Brain microvascular endothelial cell (primary cell): ENCODE measurements at regions not wholly inside any gene's neighbourhood (a gene's known extent, or its start where the extent isn't known, plus 50 kb on each side); places are given as distances from the start of the nearest gene placed in this dataset.
A peak's percentile ranks its signal among the peaks of the same experiment; 100 is the strongest.
"Not testable (repeated sequence)": the region's sequence is repeated elsewhere in the genome, so short reads cannot be mapped to it uniquely, and the experiment has no call there.

Experiments used
- DNase-seq: peaks from one replicate; pipeline ENCODE4 v3.0.0-alpha.2; 2020
- H3K27ac ChIP-seq: fragments of 250-450 bp; sonication (Bioruptor Pico); 2 replicates; pipeline ENCODE4 v1.5.1; 2020; ENCODE audit warnings: mild to moderate bottlenecking, moderate library complexity
- H3K27me3 ChIP-seq: fragments of 250-450 bp; sonication (Bioruptor Pico); replicated peaks from 2 replicates; pipeline ENCODE4 v1.5.1; 2020; ENCODE audit warnings: mild to moderate bottlenecking
- H3K36me3 ChIP-seq: fragments of 250-450 bp; sonication (Bioruptor Pico); replicated peaks from 2 replicates; pipeline ENCODE4 v1.5.1; 2020; ENCODE audit warnings: mild to moderate bottlenecking
- H3K4me3 ChIP-seq: 2 replicates; pipeline ENCODE4 v1.5.1; 2011; ENCODE audit warnings: low read depth, mild to moderate bottlenecking, control low read depth, low read length, moderate library complexity
- in situ Hi-C: cut with HindIII; loops from 2 replicates; pipeline ENCODE4 v1.10.0; 2017; ENCODE audit warnings: low sequenced_read_pairs, low pct_ligation_motif_present
- TF ChIP-seq, protein P1 (sequence below): IDR thresholded peaks from 2 replicates; pipeline ENCODE4 v1.5.1; 2011; ENCODE audit warnings: low read depth, mild to moderate bottlenecking, moderate library complexity, low read length, control low read depth, inconsistent platforms; ENCODE audit errors: missing control alignments

DNA sequence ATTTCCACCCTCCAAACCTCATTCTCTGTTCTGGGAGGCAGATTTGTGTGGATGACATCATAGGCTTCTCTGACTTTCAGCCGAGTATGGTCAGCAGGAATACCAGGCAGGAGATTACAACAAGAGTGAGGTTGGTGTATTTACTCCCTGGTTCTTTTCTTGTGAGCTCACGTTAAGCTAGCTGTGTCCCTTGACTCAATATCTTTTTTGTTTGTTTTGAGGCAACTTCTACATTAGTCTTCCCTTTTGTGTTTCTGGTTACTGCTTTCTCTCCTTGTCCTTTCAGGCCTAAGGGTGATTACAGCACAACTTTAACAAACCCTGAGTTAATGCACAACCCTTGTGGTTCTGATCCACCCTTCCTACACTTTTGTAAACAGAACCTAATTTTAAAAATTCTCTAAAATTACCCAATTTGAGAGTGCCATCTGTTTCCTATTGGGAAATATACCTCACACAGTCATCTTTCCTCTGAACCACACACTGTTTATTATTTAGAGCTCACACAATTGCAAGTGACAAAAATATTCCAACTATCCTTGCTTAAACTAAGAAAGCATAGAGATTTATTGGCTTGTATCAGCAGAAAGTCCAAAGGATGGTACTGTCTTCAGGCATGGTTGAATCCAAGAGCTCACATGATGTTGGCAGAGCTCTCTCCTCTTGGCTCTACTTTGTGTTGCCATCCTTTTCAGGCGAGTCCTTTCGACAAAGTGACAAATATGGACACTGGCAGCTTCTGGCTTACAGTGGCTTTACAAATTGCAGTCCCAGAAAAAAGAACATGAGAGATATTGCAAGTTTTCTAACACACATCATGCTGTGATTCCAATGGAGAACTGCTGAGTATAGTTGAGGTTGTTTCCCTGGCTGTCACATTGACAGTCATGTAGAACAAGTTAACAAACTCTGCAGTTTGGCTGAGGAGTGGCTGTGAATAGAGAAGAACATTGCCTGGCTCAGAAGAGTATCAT lies 150.5 kb upstream of the DDIT4L start:
- TF ChIP-seq, protein P1, sequence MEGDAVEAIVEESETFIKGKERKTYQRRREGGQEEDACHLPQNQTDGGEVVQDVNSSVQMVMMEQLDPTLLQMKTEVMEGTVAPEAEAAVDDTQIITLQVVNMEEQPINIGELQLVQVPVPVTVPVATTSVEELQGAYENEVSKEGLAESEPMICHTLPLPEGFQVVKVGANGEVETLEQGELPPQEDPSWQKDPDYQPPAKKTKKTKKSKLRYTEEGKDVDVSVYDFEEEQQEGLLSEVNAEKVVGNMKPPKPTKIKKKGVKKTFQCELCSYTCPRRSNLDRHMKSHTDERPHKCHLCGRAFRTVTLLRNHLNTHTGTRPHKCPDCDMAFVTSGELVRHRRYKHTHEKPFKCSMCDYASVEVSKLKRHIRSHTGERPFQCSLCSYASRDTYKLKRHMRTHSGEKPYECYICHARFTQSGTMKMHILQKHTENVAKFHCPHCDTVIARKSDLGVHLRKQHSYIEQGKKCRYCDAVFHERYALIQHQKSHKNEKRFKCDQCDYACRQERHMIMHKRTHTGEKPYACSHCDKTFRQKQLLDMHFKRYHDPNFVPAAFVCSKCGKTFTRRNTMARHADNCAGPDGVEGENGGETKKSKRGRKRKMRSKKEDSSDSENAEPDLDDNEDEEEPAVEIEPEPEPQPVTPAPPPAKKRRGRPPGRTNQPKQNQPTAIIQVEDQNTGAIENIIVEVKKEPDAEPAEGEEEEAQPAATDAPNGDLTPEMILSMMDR, result no peak
- Histone ChIP-seq H3K4me3 (no peak overlapping the region), H3K27ac (no peak overlapping the region), H3K36me3 (no peaks in the 10 kb centered on the region), H3K27me3 (no peaks in the 10 kb centered on the region)
- DNase-seq, result peak; percentile 31
- in situ Hi-C loops, result no loop called here

DNA sequence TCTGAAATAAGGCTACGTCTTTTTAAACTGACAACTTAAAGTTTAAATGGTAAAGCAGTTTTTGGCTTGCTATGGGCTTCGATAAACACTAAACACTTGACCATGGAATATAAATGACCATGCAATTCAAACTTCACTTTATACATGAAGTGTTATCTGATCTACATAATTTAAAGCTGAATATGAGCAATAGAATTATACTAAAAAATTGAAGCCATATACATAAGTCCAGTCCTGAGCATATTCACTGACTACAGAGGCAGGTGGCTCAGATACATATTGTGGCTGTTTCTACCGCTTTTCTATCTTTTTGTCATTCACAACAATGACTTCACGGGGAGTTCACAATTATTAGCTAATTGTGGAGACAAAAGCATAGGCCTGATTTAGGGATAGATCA lies 149.6 kb upstream of the DDIT4L start:
- Histone ChIP-seq H3K27me3 (no peaks in the 10 kb centered on the region), H3K4me3 (no peak overlapping the region), H3K27ac (no peak overlapping the region), H3K36me3 (no peaks in the 10 kb centered on the region)
- DNase-seq, result no peak
- in situ Hi-C loops, result no loop called here
- TF ChIP-seq, protein P1, result no peak

DNA sequence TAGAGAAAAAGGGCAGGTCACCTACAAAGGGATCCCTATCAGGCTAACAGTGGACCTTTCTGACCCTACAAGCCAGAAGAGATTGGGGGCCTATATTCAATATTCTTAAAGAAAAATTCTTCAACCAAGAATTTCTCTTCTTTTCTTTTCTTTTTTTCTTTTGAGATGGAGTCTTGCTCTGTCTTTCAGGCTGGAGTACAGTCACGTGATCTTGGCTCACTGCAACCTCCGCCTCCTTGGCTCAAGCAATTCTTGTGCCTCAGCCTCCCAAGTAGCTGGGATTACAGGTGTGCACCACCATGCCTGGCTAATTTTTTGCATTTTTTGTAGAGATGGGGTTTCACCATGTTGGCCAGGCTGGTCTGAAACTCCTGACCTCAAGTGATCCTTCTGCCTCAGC lies 143.2 kb upstream of the DDIT4L start:
- DNase-seq, H3K4me3 ChIP-seq, H3K27me3 ChIP-seq, H3K27ac ChIP-seq, H3K36me3 ChIP-seq, in situ Hi-C loops: not testable (repeated sequence)

DNA sequence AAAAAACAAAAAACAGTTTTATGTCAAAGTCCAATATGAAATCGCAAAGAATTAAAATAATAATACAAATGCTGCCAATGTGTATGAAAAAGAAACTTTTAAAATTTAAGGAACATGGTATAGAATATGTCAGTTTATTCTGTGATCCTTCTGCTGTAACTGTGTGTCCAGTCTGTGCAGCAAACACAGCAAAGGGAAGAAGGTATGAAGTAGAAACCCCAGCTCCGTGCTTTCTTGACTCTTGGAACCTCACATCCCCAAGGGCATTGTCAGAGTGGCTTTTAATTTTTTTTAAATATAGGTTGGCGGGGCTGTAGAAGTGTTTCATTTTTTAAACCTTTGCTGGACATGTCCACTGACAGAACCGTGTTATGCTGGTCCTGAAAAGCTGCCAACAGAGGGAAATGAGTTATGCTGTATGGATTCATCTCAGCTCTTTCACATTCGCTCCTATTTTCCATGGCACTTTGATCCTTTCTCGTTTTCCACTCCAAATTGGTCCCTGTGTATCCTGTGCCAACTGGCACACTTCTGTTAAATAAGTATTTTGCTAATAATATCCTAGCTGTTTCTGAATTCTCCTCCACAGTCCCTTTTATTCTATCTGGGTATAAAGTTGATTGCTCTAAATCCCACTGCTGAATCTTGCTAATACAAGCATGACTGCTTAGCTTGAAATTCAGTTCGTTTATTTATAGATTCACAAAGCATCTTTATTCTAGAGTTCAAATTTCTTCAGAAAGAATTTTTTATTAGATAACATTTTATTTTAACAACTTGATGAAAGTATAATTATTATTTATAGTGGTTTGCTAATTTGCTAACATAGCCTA lies 127.0 kb upstream of the DDIT4L start:
- Histone ChIP-seq H3K27me3 (no peaks in the 10 kb centered on the region), H3K27ac (no peak overlapping the region), H3K36me3 (no peaks in the 10 kb centered on the region), H3K4me3 (no peak overlapping the region)
- TF ChIP-seq, protein P1, result no peak
- in situ Hi-C loops, result no loop called here
- DNase-seq, result no peak

DNA sequence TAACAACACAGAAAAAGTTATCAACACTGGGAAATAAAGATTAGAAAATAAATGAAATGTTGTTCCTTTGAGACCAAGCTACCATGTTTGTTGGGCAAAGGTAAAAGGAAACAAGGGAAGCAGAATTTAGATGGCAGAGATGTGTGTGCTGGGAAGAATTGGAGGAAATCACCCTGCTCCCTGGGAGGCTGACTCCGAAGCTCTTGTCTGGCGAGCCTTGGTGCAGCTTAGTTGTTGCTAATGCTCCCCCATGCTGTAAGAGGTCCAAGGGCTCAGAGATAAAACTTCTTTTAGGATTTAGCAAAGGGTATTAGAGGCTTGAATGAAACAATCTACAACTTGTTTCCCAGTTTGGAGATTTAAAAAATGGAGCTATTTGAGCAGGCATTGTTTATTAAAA lies 123.8 kb upstream of the DDIT4L start:
- Histone ChIP-seq H3K4me3 (no peak overlapping the region), H3K27me3 (no peaks in the 10 kb centered on the region), H3K27ac (no peak overlapping the region), H3K36me3 (no peaks in the 10 kb centered on the region)
- TF ChIP-seq, protein P1, result no peak
- no peak for DNase-seq
- in situ Hi-C loops, result no loop called here
